AG04450 (cell line): ENCODE measurements at regions not wholly inside any gene's neighbourhood (a gene's known extent, or its start where the extent isn't known, plus 50 kb on each side); places are given as distances from the start of the nearest gene placed in this dataset.
"Not testable (repeated sequence)": the region's sequence is repeated elsewhere in the genome, so short reads cannot be mapped to it uniquely, and the experiment has no call there.

Experiments used
- CTCF ChIA-PET: fragments of 300-600, 350-600 bp; formaldehyde crosslinking; extraction: SDS; loops from one replicate; lab custom pipeline; 2022; ENCODE audit warnings: antibody characterized with exemption, inconsistent platforms; lab: Charles Lee
- POLR2A ChIA-PET: fragments of 350-600 bp; formaldehyde crosslinking; extraction: SDS; loops from one replicate; lab custom pipeline; 2021; ENCODE audit warnings: antibody characterized with exemption, inconsistent platforms; lab: Yijun Ruan, JAX
- DNase-seq: peaks from one replicate; pipeline ENCODE4 v3.0.0-alpha.2; 2011; ENCODE audit warnings: low read depth, low spot score
- H3K27ac ChIP-seq: one replicate; pipeline ENCODE4 v1.5.1; 2012; ENCODE audit warnings: low read depth, low read length, control low read depth
- H3K27me3 ChIP-seq: one replicate; pipeline ENCODE4 v1.6.0; 2012; ENCODE audit warnings: low read length; ENCODE audit not compliant: control insufficient read depth, insufficient read depth
- H3K4me3 ChIP-seq: 2 replicates; pipeline ENCODE4 v1.5.1; 2011; ENCODE audit warnings: mild to moderate bottlenecking, low read depth, low read length, control low read depth
- H3K9me3 ChIP-seq: 2 replicates; pipeline ENCODE4 v1.5.1; 2012; ENCODE audit warnings: low read length; ENCODE audit not compliant: control insufficient read depth, insufficient read depth
- TF ChIP-seq, protein P1 (sequence below): IDR thresholded peaks from 2 replicates; pipeline ENCODE4 v1.5.1; 2011; ENCODE audit warnings: low read depth, low read length, control low read depth, inconsistent platforms

GRCh38 chr12:75648856-75649255, 137.4 kb upstream of the KRR1 start:
- ChIA-PET CTCF (interaction anchor here (0.6 to 1.1 kb wide), 2 partner anchors 10 to 19 kb away, joined by 3 to 4 read pairs; no protein-coding TSS in a partner anchor), POLR2A (no interaction called here)
- no peak for DNase-seq
- TF ChIP-seq, protein P1, sequence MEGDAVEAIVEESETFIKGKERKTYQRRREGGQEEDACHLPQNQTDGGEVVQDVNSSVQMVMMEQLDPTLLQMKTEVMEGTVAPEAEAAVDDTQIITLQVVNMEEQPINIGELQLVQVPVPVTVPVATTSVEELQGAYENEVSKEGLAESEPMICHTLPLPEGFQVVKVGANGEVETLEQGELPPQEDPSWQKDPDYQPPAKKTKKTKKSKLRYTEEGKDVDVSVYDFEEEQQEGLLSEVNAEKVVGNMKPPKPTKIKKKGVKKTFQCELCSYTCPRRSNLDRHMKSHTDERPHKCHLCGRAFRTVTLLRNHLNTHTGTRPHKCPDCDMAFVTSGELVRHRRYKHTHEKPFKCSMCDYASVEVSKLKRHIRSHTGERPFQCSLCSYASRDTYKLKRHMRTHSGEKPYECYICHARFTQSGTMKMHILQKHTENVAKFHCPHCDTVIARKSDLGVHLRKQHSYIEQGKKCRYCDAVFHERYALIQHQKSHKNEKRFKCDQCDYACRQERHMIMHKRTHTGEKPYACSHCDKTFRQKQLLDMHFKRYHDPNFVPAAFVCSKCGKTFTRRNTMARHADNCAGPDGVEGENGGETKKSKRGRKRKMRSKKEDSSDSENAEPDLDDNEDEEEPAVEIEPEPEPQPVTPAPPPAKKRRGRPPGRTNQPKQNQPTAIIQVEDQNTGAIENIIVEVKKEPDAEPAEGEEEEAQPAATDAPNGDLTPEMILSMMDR: no peak
- Histone ChIP-seq H3K27ac (no peak overlapping the region), H3K9me3 (no peaks in the 10 kb centered on the region), H3K27me3 (no peaks in the 10 kb centered on the region), H3K4me3 (no peak overlapping the region)

DNA sequence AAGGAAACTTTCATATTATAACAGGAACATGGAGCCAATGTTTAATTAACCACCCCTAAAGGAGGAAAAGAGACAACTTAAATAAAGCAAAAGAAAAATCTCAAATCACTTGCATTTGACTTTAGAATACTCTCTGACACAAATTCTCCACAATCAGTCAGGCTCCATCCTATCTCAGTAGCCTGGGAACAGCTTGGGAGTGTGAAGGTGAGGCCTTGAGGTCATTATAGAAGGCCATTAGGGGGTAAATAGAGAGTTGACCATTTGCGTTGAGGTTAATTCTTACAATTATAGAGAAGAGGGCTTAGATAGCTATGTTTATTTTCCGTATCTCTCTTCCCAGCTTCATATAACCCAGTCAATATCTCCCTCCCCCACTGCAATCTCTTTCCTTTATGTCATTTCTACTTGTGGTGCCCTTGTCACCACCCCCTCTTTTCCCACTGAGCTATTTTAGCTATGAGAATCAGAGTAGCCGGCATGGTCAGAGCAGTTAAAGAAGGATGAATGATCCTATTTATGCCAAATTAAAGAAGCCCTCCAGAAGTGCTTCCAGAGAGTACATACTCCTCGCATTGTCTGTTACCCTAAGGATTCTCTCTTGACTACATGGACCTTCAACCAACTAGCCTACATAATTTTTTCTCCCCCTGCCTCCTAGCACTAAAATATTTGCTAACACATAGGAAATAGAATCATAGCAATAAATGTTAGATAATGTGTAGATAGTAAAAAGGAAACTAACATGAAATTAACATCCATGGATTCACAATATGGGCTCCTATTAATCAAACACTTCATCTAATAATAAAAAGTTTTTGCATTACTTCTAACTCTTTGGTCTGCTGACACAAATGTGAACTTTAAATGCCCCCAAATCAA, 135.2 kb upstream of the KRR1 start:
- TF ChIP-seq, protein P1: no peak
- H3K27ac ChIP-seq: no peak overlapping the region
- DNase-seq: no peak
- H3K9me3 ChIP-seq: no peaks in the 10 kb centered on the region
- CTCF ChIA-PET: interaction anchor here (0.5 to 1.8 kb wide), 2 partner anchors 22 to 119 kb away, joined by 5 to 9 read pairs; no protein-coding TSS in a partner anchor
- H3K4me3 ChIP-seq: no peak overlapping the region
- H3K27me3 ChIP-seq: no peaks in the 10 kb centered on the region
- POLR2A ChIA-PET: no interaction called here

- H3K4me3 ChIP-seq: no peak overlapping the region
- H3K27ac ChIP-seq: no peak overlapping the region
- TF ChIP-seq, protein P1: no peak
- no peak for DNase-seq
- ChIA-PET CTCF (no interaction called here), POLR2A (no interaction called here)
- no peaks in the 10 kb centered on the region for H3K27me3 ChIP-seq
- no peaks in the 10 kb centered on the region for H3K9me3 ChIP-seq
Measured at GRCh38 chr12:75644472-75645072, 133.2 kb upstream of the KRR1 start.

GRCh38 chr12:75643119-75643518, 131.7 kb upstream of the KRR1 start:
- POLR2A ChIA-PET, DNase-seq: not testable (repeated sequence)

GRCh38 chr12:75642226-75642625, 130.8 kb upstream of the KRR1 start:
- H3K9me3 ChIP-seq: no peaks in the 10 kb centered on the region
- H3K4me3 ChIP-seq: no peak overlapping the region
- ChIA-PET POLR2A (interaction anchor here (0.6 kb wide), 1 partner anchor 394 kb away, joined by 5 read pairs; no protein-coding TSS in a partner anchor), CTCF (interaction anchor here (1.1 to 1.2 kb wide), 3 partner anchors 14 to 84 kb away, joined by 3 to 5 read pairs (median 4); no protein-coding TSS in a partner anchor)
- no peaks in the 10 kb centered on the region for H3K27me3 ChIP-seq
- TF ChIP-seq, protein P1: no peak
- H3K27ac ChIP-seq: no peak overlapping the region
- no peak for DNase-seq

More at GRCh38 chr12:75643119-75643518, 131.7 kb upstream of the KRR1 start:
- H3K9me3 ChIP-seq, CTCF ChIA-PET, H3K27me3 ChIP-seq, H3K27ac ChIP-seq, H3K4me3 ChIP-seq: not testable (repeated sequence)
